Ascending aorta (tissue), 2 donors: ENCODE measurements at regions not wholly inside any gene's neighbourhood (a gene's known extent, or its start where the extent isn't known, plus 50 kb on each side); places are given as distances from the start of the nearest gene placed in this dataset.

Source experiments
- DNase-seq, 2 donors: peaks; one replicate each; pipeline ENCODE4 v3.0.0-alpha.2; 2019; ENCODE audit warnings: low spot score in 2 of 2
- H3K27ac ChIP-seq, 2 donors: fragments of 200-600 bp; sonication (generic); one replicate each; pipeline ENCODE4 v1.5.1; 2016 to 2017; ENCODE audit warnings: mild to moderate bottlenecking in 1 of 2
- H3K27me3 ChIP-seq: fragments of 200-600 bp; sonication (generic); one replicate; pipeline ENCODE4 v1.5.1; 2017
- H3K36me3 ChIP-seq, 2 donors: fragments of 200-600 bp; sonication (generic); one replicate each; pipeline ENCODE4 v1.5.1; 2016
- H3K4me1 ChIP-seq, 2 donors: fragments of 200-600 bp; sonication (generic); one replicate each; pipeline ENCODE4 v1.5.1; 2016 to 2017; ENCODE audit warnings: mild to moderate bottlenecking in 1 of 2
- H3K4me3 ChIP-seq, 2 donors: fragments of 200-600 bp; sonication (generic); one replicate each; pipeline ENCODE4 v1.5.1; 2016 to 2017; ENCODE audit warnings: mild to moderate bottlenecking in 1 of 2
- H3K9me3 ChIP-seq, 2 donors: fragments of 200-600 bp; sonication (generic); one replicate each; pipeline ENCODE4 v1.5.1; 2016
- intact Hi-C: fragments of 100-400 bp; cut with DNase I; formaldehyde crosslinking; loops from one replicate; pipeline ENCODE4 v1.15.1; 2023
- TF ChIP-seq, protein P1 (sequence below), 3 experiments: fragments of 200-600 bp in 2 of 3; fragments of 450-650 bp in 1 of 3; sonication (generic) in 2 of 3; IDR thresholded peaks; one replicate each; pipeline ENCODE4 v1.5.1; 2016 to 2019; ENCODE audit warnings: antibody characterized with exemption in 3 of 3, mild to moderate bottlenecking in 1 of 3, moderate library complexity in 1 of 3

DNA sequence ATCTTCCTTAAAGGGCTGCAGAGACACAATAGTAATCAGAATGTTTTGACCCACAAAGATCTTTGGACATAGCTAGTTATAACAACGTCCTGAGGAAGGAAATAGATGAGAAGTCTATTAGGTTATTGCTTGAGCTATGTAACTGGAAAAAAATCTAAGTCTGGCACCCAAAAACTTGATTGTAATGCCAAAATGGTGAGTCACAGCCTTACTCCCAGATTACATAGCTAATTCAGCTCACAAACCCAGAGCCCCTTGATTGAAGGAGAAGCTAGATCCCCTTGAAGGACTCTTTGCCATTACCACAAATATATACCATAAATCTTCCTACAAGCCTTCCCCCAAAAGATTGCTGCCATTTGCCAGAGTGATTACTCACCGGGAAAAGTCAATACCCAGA is 341.8 kb upstream of the KIF2A start:
- no peak for DNase-seq
- Histone ChIP-seq H3K9me3 (no peaks in the 10 kb centered on the region), H3K36me3 (no peaks in the 10 kb centered on the region), H3K4me1 (no peaks in the 10 kb centered on the region), H3K27ac (no peak overlapping the region), H3K4me3 (no peak overlapping the region), H3K27me3 (no peaks in the 10 kb centered on the region)
- intact Hi-C loops: no loop called here
- TF ChIP-seq, protein P1, sequence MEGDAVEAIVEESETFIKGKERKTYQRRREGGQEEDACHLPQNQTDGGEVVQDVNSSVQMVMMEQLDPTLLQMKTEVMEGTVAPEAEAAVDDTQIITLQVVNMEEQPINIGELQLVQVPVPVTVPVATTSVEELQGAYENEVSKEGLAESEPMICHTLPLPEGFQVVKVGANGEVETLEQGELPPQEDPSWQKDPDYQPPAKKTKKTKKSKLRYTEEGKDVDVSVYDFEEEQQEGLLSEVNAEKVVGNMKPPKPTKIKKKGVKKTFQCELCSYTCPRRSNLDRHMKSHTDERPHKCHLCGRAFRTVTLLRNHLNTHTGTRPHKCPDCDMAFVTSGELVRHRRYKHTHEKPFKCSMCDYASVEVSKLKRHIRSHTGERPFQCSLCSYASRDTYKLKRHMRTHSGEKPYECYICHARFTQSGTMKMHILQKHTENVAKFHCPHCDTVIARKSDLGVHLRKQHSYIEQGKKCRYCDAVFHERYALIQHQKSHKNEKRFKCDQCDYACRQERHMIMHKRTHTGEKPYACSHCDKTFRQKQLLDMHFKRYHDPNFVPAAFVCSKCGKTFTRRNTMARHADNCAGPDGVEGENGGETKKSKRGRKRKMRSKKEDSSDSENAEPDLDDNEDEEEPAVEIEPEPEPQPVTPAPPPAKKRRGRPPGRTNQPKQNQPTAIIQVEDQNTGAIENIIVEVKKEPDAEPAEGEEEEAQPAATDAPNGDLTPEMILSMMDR (IDR thresholded peaks at IDR 0.05): no peak

DNA sequence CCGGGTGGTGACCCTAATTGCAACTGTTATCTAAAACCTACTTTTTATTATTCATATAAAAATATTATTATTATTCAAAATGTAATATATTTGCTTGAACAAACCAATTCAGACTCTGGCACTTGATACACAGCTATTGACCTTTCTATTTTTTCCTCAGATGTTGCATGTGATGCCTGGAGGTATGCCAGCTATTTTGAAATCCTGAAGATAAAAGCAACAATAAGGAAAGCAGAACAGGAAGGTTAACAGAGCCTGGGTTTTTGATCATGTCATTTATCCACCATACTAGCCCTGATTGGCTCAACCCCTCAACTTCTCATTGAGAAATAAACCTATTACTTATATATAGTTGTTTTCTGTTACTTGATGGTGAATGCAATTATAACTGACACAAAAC is 340.9 kb upstream of the KIF2A start:
- H3K4me3 ChIP-seq: no peak overlapping the region
- intact Hi-C loops: no loop called here
- no peak for DNase-seq
- TF ChIP-seq, protein P1 (IDR thresholded peaks at IDR 0.05): no peak
- H3K27ac ChIP-seq: no peak overlapping the region
- no peaks in the 10 kb centered on the region for H3K36me3 ChIP-seq
- H3K9me3 ChIP-seq: no peaks in the 10 kb centered on the region
- no peaks in the 10 kb centered on the region for H3K27me3 ChIP-seq
- H3K4me1 ChIP-seq: no peaks in the 10 kb centered on the region

DNA sequence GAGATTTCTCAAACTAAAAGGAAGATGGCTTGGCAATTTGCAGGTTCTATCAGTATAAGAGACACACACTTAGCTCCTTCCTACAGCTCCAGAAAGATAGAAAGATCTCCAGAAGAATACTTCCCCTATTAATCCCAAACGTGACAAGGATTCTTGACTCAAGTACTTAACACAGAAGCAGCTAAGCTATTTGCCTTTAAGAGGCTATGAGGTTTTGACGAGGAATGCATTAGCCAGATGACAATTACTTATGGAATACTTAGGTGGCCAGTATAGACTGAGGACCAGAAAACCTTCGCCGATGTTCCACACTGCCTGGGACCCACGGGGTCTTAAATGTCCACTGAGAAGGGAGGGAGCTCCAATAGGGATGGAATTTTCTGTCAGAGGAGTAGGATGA is 340.5 kb upstream of the KIF2A start:
- no peaks in the 10 kb centered on the region for H3K27me3 ChIP-seq
- intact Hi-C loops: no loop called here
- TF ChIP-seq, protein P1 (IDR thresholded peaks at IDR 0.05): no peak
- H3K9me3 ChIP-seq: no peaks in the 10 kb centered on the region
- no peak overlapping the region for H3K4me3 ChIP-seq
- H3K36me3 ChIP-seq: no peaks in the 10 kb centered on the region
- H3K4me1 ChIP-seq: no peaks in the 10 kb centered on the region
- H3K27ac ChIP-seq: no peak overlapping the region
- DNase-seq: no peak

DNA sequence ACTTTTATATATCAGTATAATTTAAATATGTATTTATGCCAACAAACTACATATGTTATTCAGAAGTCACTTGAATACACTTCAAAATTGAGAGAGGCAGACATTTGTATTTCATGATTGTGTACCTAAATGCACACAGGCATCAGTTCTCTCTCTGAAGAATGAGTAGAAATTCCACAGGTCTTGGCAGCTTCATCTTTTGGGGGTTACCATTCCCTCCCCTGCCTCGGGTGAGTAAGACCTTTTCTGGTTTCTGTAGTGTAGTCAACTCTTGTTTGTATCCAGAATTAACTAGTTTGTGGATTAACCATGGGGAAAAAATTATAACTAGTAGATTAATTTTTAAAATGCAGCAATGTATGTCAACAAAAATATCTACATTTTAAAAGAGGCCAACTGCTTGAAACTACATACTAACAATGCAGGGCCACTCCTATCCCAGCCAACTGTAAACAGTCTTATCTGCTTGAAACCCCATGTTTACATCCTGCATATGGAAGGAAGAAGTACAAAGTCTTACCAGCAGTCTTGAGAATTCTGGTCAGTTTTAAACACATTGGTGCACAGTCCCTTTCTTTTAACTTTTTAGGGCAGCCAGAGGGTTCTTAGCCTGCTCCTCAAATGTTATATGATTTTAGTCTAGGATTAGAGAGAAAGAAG is 339.6 kb upstream of the KIF2A start:
- Histone ChIP-seq H3K27me3 (no peaks in the 10 kb centered on the region), H3K4me3 (no peak overlapping the region), H3K27ac (no peak overlapping the region), H3K4me1 (no peaks in the 10 kb centered on the region), H3K36me3 (no peaks in the 10 kb centered on the region), H3K9me3 (no peaks in the 10 kb centered on the region)
- TF ChIP-seq, protein P1 (IDR thresholded peaks at IDR 0.05): no peak
- intact Hi-C loops: no loop called here
- DNase-seq: no peak

DNA sequence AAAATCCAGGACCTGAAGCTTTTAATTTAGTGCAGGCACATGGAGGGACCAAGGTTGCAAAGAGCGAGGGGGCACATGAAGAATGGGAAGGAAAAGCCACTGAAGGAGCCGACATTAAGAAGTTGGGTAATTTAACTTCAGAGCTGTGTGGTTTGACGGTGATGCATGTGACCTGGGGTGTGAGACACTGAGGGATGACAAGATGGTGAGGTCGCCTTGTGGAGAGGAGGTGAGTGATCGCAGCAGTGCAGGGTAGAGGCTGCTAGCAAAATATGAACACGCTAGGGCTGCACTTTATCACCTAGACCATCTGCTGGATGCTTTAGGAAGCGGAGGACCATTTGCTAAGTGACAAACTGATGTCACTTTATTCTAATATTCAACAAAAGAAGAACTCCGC is 339.0 kb upstream of the KIF2A start:
- DNase-seq: no peak
- H3K4me1 ChIP-seq: no peaks in the 10 kb centered on the region
- H3K4me3 ChIP-seq: no peak overlapping the region
- no peak overlapping the region for H3K27ac ChIP-seq
- H3K36me3 ChIP-seq: no peaks in the 10 kb centered on the region
- TF ChIP-seq, protein P1 (IDR thresholded peaks at IDR 0.05): no peak
- H3K27me3 ChIP-seq: no peaks in the 10 kb centered on the region
- H3K9me3 ChIP-seq: no peaks in the 10 kb centered on the region
- intact Hi-C loops: no loop called here

DNA sequence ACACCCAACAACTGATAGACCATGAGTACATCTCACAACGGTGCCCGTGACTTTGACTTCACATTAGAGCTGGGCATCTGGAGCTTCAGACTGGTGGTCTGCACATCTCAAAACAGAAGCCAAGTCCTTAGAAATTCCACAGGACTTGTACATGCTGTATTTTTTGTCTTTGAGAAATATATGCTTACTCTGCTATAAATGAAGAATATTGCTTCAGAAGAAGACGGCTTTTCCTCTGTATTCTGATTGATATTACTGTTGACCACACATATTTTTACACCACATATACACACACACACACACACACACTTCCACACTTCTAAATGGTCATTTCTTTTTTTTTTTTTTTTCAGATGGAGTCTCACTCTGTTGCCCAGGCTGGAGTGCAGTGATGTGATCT is 338.3 kb upstream of the KIF2A start:
- TF ChIP-seq, protein P1 (IDR thresholded peaks at IDR 0.05): no peak
- intact Hi-C loops: no loop called here
- no peak for DNase-seq
- no peaks in the 10 kb centered on the region for H3K27me3 ChIP-seq
- no peak overlapping the region for H3K4me3 ChIP-seq
- no peaks in the 10 kb centered on the region for H3K36me3 ChIP-seq
- no peaks in the 10 kb centered on the region for H3K4me1 ChIP-seq
- H3K27ac ChIP-seq: no peak overlapping the region
- no peaks in the 10 kb centered on the region for H3K9me3 ChIP-seq
